HG02981 (cell line): ENCODE measurements at regions not wholly inside any gene's neighbourhood (a gene's known extent, or its start where the extent isn't known, plus 50 kb on each side); places are given as distances from the start of the nearest gene placed in this dataset.
A peak's percentile ranks its signal among the peaks of the same experiment; 100 is the strongest.
"Not testable (repeated sequence)": the region's sequence is repeated elsewhere in the genome, so short reads cannot be mapped to it uniquely, and the experiment has no call there.

Experiments
- ATAC-seq: cut with Tn5 transposase; IDR thresholded peaks from one replicate; pipeline ENCODE4 v1.9.1; 2021; ENCODE audit warnings: mild to moderate bottlenecking, moderate library complexity; ENCODE audit not compliant: unreplicated experiment

GRCh38 chr1:233788687-233789086 is 115.8 kb upstream of the SLC35F3 start:
- ATAC-seq, result no peak

- ATAC-seq, result no peak
Measured at GRCh38 chr1:233790121-233790520, 114.4 kb upstream of the SLC35F3 start.

DNA sequence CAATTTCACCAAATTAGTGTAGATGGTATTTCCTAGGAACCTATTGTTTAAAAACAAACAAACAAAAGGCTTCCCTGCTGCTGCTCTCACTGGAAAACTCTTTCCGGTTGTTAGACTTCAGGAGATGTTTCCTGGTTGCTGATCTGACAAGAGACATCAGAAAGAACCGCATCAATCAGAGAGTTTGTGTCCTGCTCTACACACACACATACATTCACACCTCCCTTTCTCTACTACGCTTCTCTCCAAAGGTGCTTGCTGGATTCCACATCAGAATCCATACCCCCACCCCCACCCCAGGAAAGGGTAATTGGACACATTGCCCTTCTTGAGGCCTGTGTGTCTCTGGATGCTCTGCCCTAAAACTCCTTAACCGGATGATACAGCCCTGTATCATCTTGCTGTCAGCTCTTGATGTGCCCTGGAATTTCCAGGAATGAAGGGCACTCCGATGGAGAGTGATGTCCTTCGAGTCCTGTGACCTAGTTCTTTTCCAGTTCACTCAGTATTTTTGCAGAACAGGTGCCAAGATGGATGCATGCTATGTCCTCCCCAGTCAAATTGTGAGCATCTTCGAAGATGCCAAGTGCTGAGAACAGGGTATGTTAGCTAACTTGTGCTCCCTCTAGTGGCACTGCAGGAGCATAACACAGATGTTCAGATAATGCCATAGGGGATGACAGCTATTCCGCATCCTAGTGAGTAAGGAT is 113.7 kb upstream of the SLC35F3 start:
- ATAC-seq, result peak; percentile 97

- no peak for ATAC-seq
Measured at GRCh38 chr1:233791372-233791703, 113.1 kb upstream of the SLC35F3 start.

DNA sequence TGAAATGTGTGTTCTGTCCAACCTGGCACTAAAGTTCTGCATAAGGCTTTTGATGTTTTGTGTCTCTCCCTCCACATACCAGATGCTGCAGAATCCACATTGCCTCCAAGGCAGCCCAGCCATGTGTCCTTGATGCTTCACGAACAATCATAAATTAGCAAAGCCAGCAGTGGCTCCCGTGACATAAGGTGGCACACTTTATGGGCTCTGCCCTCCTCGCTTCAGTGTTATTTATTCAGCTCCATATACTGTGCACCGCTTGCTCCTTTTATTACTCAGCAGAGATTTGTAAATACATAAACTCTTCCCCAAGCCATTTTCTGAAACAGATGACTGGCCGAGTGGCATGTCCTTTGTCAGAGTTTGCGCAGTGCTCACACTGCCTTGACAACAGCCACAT is 112.8 kb upstream of the SLC35F3 start:
- no peak for ATAC-seq

DNA sequence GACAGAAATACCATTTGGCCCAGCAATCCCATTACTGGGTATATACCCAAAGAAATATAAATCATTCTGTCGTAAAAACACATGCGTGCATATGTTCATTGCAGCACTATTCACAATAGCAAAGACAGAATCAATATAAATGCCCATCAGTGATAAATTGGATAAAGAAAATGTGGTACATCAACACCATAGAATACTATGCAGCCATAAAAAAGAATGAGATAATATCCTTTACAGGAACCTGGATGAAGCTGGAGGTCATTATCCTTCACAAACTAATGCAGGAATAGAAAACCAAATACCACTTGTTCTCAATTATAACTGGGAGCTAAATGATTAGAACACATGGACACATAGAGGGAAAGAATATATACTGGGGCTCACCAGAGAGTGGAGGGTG is 109.6 kb upstream of the SLC35F3 start:
- no peak for ATAC-seq

- ATAC-seq, result no peak
Measured at GRCh38 chr1:233796146-233796783, 108.2 kb upstream of the SLC35F3 start.

GRCh38 chr1:233802611-233803010 is 101.9 kb upstream of the SLC35F3 start:
- no peak for ATAC-seq

DNA sequence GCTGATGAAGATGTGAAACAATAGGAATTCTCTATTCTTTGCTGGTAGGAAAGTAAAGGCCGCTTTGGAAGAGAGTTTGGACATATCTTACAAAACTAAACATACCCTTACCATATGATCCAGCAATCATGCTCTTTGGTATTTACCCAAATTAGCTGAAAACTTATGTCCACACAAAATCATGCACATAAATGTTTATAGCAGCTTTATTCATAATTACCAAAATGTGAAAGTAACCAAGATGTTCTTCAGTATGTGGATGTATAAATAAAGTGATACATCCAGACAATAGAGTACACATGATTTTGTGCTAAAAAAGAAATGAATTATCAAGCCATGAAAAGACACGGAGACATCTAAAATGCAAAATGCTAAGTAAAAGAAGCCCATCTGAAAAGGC is 98.7 kb upstream of the SLC35F3 start:
- ATAC-seq, result no peak

DNA sequence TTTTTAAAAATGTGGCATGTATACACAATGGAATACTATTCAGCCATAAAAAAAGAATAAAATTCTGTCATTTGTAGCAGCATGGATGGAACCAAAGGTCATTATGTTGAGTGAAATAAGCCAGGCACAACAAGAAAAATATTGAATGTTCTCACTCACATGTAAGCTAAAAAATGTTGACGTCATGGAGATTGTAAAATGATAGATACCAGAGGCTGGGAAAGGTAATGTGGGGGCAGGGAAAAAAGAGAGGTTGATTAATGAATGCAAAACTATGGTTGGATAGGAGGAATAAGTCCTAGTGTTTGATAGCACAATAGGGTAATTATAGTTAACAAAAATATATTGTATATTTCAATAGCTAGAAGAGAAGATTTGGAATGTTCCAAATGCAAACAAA is 89.1 kb upstream of the SLC35F3 start:
- no peak for ATAC-seq

DNA sequence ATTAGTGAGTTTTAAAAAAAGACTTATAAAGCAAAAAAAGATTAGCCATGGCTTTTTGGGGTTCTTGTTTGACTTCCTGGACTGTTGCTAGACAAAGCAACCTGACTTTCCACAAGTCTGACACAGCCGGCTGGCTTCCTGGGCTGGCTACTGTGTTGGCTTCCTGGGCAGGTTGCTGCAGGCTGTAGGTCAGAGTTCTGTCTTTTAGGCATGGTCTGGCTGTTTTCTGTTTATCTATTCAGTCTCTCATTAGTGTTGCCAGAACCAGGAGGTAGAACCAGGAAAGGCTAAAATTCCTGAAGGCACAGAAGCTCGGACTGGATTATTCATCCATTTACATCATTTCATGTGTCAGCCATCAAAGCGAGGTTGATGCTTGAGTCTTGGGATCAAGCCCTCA is 88.6 kb upstream of the SLC35F3 start:
- ATAC-seq, result no peak

DNA sequence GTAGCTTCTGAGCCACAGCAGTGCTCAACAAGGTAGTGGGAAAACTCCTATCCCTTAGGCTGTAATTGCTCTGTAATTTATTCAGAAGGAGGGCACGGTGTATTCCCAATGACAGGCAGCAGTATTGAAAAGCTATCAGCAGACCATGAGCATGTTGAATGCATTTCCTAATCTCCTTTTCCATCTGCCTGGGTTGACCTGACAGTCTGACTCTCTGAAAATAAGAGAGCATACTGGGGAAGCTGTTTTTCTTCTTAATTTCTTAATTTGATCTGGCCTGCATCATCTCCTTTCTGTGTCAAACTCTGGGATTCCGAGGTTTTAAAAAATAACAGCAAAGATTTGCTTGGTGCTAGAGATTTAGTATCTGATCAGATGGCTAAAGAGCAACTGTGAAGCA is 88.1 kb upstream of the SLC35F3 start:
- no peak for ATAC-seq

GRCh38 chr1:233819042-233819441 is 85.4 kb upstream of the SLC35F3 start:
- ATAC-seq, result no peak

DNA sequence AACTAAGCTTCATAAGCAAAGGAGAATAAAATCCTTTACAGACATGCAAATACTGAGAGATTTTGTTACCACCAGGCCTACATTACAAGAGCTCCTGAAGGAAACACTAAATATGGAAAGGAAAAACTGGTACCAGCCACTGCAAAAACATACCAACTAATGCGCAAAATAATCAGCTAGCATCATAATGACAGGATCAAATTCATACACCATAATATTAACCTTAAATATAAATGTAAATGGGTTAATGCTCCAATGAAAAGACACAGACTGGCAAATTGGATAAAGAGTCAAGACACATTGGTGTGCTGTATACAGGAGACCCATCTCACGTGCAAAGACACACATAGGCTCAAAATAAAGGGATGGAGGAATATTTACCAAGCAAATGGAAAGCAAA is 80.3 kb upstream of the SLC35F3 start:
- not testable (repeated sequence) for ATAC-seq

- not testable (repeated sequence) for ATAC-seq
Measured at GRCh38 chr1:233827937-233828336, 76.5 kb upstream of the SLC35F3 start.

GRCh38 chr1:233828480-233828879 is 76.0 kb upstream of the SLC35F3 start:
- ATAC-seq, result no peak

- ATAC-seq, result no peak
Measured at GRCh38 chr1:233834609-233835008, 69.9 kb upstream of the SLC35F3 start.

DNA sequence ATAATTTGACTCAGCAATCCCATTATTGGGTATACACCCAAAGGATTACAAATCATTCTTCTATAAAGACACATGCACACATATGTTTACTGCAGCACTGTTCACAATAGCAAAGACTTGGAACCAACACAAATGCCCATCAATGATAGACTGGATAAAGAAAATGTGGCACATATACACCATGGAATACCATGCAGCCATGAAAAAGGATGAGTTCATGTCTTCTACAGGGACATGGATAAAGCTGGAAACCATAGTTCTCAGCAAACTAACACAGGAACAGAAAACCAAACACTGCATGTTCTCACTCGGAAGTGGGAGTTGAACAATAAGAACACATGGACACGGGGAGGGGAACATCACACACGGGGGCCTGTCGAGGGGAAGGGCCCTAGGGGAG is 66.3 kb upstream of the SLC35F3 start:
- not testable (repeated sequence) for ATAC-seq

- no peak for ATAC-seq
Measured at GRCh38 chr1:233843525-233844204, 60.8 kb upstream of the SLC35F3 start.

GRCh38 chr1:233844275-233844674 is 60.2 kb upstream of the SLC35F3 start:
- no peak for ATAC-seq

DNA sequence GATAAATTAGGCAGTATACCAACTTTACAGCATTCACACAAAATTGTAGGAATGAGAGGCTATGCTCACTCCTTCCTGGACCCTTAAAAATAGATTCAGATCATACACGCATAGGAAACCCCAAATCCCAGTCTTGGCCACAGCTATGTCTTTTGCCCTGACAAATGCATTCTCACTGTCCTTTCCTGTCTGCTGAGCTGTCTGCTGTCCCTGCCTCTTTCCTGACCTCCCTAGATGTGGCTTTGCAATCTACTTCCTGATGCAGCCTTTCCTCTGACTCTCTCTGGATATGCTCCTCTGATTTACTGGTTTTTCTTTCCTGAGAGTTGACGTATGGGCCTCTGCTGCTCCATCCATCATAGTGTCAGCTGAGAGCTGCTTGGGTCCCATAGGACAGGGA is 59.8 kb upstream of the SLC35F3 start:
- ATAC-seq, result no peak
